Right lobe of liver (tissue), 6 donors: ENCODE measurements at regions not wholly inside any gene's neighbourhood (a gene's known extent, or its start where the extent isn't known, plus 50 kb on each side); places are given as distances from the start of the nearest gene placed in this dataset.
A peak's percentile ranks its signal among the peaks of the same experiment; 100 is the strongest.
"Not testable (repeated sequence)": the region's sequence is repeated elsewhere in the genome, so short reads cannot be mapped to it uniquely, and the experiment has no call there.

ENCODE experiments used
- ATAC-seq, 4 donors: fragments of 200-7000 bp; cut with Tn5 transposase; one replicate each; pipeline ENCODE4 v1.9.1; 2020; ENCODE audit warnings: mild to moderate bottlenecking in 4 of 4, moderate library complexity in 4 of 4
- DNase-seq, 3 donors: peaks; one replicate each; pipeline ENCODE4 v3.0.0-alpha.2; 2020
- H3K27ac ChIP-seq, 3 donors: fragments of 200-600 bp; one replicate each; pipeline ENCODE4 v1.8.0; 2022
- H3K27me3 ChIP-seq, 2 donors: fragments of 200-600 bp; one replicate each; pipeline ENCODE4 v1.8.0; 2022
- H3K36me3 ChIP-seq, 4 donors: fragments of 200-600 bp; sonication (generic) in 1 of 4; one replicate each; pipeline versions ENCODE4 v1.5.1 to v1.8.0; 2017 to 2022; ENCODE audit warnings: control low read depth in 1 of 4
- H3K4me1 ChIP-seq, 4 donors: fragments of 200-600 bp; sonication (generic) in 1 of 4; one replicate each; pipeline versions ENCODE4 v1.5.1 to v1.8.0; 2017 to 2022; ENCODE audit warnings: control low read depth in 1 of 4
- H3K4me3 ChIP-seq, 3 donors: fragments of 200-600 bp; one replicate each; pipeline ENCODE4 v1.8.0; 2022
- H3K9me3 ChIP-seq, 4 donors: fragments of 200-600 bp; sonication (generic) in 1 of 4; one replicate each; pipeline versions ENCODE4 v1.5.1 to v1.8.0; 2017 to 2022; ENCODE audit warnings: control low read depth in 1 of 4
- WGBS: methylation state at CpG from one replicate; pipeline ENCODE4 v1.1.6; 2018; ENCODE audit warnings: low coverage, low lambda C conversion rate; ENCODE audit not compliant: insufficient coverage; ENCODE audit errors: missing lambda C conversion rate; 5-methylcytosine and 5-hydroxymethylcytosine counted together
- intact Hi-C, 2 donors: fragments of 100-400 bp; cut with DNase I; formaldehyde crosslinking; loops; one replicate each; pipeline versions ENCODE4 v1.11.2 to v1.14.1; 2022
- donor health status: DM: no; HTN: yes; CAD: no.
- donor health status: DM: no; HTN: no; CAD: no.
- donor health status: DM: no; HTN: no; CAD: no.
- donor health status: DM: no; HTN: yes; CAD: no.
- donor health status: DM: no; HTN: yes; CAD: no.

GRCh38 chrY:24517340-24517739, 100.5 kb upstream of the BPY2B start:
- no CpG with 5 or more reads among the region's 3 CpGs for WGBS
- intact Hi-C loops, H3K27me3 ChIP-seq, H3K4me3 ChIP-seq, H3K36me3 ChIP-seq, H3K27ac ChIP-seq, DNase-seq, H3K9me3 ChIP-seq, H3K4me1 ChIP-seq: not testable (repeated sequence)
- peak in 1 of 4 donors; percentile 81 for ATAC-seq

GRCh38 chrY:24521686-24522085, 96.1 kb upstream of the BPY2B start:
- DNase-seq = not testable (repeated sequence)
- ATAC-seq = peak in 1 of 4 donors; percentile 85

GRCh38 chrY:24537247-24537970, 80.4 kb upstream of the BPY2B start:
- H3K4me3 ChIP-seq, H3K27ac ChIP-seq, H3K27me3 ChIP-seq, ATAC-seq, H3K36me3 ChIP-seq, DNase-seq, H3K9me3 ChIP-seq, H3K4me1 ChIP-seq, intact Hi-C loops: not testable (repeated sequence)
- no CpG with 5 or more reads among the region's 3 CpGs for WGBS

More at GRCh38 chrY:24521686-24522085, 96.1 kb upstream of the BPY2B start:
- H3K27me3 ChIP-seq, H3K9me3 ChIP-seq, H3K4me1 ChIP-seq, H3K4me3 ChIP-seq, H3K36me3 ChIP-seq, H3K27ac ChIP-seq, intact Hi-C loops: not testable (repeated sequence)
- WGBS = no CpG with 5 or more reads among the region's 1 CpG

- H3K9me3 ChIP-seq, H3K36me3 ChIP-seq, intact Hi-C loops, ATAC-seq, H3K27ac ChIP-seq, H3K27me3 ChIP-seq, H3K4me1 ChIP-seq, DNase-seq, H3K4me3 ChIP-seq: not testable (repeated sequence)
- no CpG with 5 or more reads among the region's 3 CpGs for WGBS
Measured at GRCh38 chrY:24548807-24549206, 69.0 kb upstream of the BPY2B start.

GRCh38 chrY:24561422-24561821, 56.4 kb upstream of the BPY2B start:
- ATAC-seq = not testable (repeated sequence)
- WGBS = no CpG with 5 or more reads among the region's 2 CpGs

More at GRCh38 chrY:24561422-24561821, 56.4 kb upstream of the BPY2B start:
- H3K27me3 ChIP-seq, H3K27ac ChIP-seq, H3K4me1 ChIP-seq, H3K9me3 ChIP-seq, H3K4me3 ChIP-seq, H3K36me3 ChIP-seq, intact Hi-C loops, DNase-seq: not testable (repeated sequence)
